ENCODE measurements at regions not wholly inside any gene's neighbourhood (a gene's known extent, or its start where the extent isn't known, plus 50 kb on each side); places are given as distances from the start of the nearest gene placed in this dataset.

DNA sequence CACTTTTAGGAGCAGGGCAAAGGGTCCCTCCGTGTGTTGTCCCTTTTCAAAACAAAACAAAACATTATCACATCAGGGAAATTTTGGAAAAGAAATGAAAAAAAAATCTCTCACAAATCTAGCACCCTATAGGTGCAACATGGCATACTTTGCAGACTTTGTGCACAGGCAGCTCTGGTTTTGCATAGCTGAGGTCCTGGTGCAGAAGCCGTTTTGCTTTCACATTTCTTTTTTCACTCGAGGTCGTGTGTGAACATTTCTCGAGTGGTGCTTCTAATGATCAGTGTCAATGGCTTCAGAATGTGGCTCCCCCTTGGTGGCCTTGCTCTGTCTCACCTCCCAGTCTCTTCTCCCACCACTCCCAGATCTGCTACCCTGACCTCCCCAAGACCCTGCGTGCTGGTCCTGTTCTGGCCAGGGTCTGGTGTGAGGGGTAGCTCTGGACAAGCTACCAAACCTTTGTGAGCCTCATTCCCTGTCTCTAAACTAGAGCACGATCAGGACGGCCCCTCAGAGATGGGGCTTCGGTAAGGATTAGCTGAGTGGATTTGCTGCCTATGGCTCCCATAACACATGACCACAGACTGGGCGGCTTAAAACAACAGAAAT is 258.0 kb downstream of the NSG2 start:
- TF ChIP-seq, protein P1, sequence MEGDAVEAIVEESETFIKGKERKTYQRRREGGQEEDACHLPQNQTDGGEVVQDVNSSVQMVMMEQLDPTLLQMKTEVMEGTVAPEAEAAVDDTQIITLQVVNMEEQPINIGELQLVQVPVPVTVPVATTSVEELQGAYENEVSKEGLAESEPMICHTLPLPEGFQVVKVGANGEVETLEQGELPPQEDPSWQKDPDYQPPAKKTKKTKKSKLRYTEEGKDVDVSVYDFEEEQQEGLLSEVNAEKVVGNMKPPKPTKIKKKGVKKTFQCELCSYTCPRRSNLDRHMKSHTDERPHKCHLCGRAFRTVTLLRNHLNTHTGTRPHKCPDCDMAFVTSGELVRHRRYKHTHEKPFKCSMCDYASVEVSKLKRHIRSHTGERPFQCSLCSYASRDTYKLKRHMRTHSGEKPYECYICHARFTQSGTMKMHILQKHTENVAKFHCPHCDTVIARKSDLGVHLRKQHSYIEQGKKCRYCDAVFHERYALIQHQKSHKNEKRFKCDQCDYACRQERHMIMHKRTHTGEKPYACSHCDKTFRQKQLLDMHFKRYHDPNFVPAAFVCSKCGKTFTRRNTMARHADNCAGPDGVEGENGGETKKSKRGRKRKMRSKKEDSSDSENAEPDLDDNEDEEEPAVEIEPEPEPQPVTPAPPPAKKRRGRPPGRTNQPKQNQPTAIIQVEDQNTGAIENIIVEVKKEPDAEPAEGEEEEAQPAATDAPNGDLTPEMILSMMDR (IDR thresholded peaks at IDR 0.05): no peak
- no peak for TF ChIP-seq POLR2A (IDR thresholded peaks at IDR 0.05)
